GM23338 (cell line): ENCODE measurements at regions not wholly inside any gene's neighbourhood (a gene's known extent, or its start where the extent isn't known, plus 50 kb on each side); places are given as distances from the start of the nearest gene placed in this dataset.

Source experiments
- ATAC-seq: fragments of 200-7000 bp; cut with Tn5 transposase; 3 replicates; pipeline ENCODE4 v1.9.1; 2020
- DNase-seq: peaks from one replicate; pipeline ENCODE4 v3.0.0-alpha.2; 2015; ENCODE audit warnings: low spot score
- H2AFZ ChIP-seq: fragments of 200-600 bp; sonication (generic); 2 replicates; pipeline ENCODE4 v1.8.0; 2016; ENCODE audit warnings: antibody characterized with exemption, mild to moderate bottlenecking, moderate library complexity
- H3F3A ChIP-seq: fragments of 200-600 bp; sonication (generic); replicated peaks from 2 replicates; pipeline ENCODE4 v1.8.0; 2017; ENCODE audit warnings: antibody characterized with exemption, mixed run types, low read depth
- H3K27ac ChIP-seq: fragments of 200-600 bp; sonication (generic); 2 replicates; pipeline ENCODE4 v1.6.1; 2016; ENCODE audit warnings: low read depth
- H3K27me3 ChIP-seq: fragments of 200-600 bp; sonication (generic); 2 replicates; pipeline ENCODE4 v1.8.0; 2016; ENCODE audit warnings: mild to moderate bottlenecking, mixed run types, moderate library complexity; ENCODE audit not compliant: insufficient read depth
- H3K36me3 ChIP-seq: fragments of 200-600 bp; sonication (generic); 2 replicates; pipeline ENCODE4 v1.8.0; 2016; ENCODE audit warnings: mild to moderate bottlenecking; ENCODE audit not compliant: insufficient read depth
- H3K4me1 ChIP-seq: fragments of 200-600 bp; sonication (generic); 2 replicates; pipeline ENCODE4 v1.8.0; 2016; ENCODE audit warnings: mild to moderate bottlenecking, moderate library complexity; ENCODE audit not compliant: insufficient read depth
- H3K4me2 ChIP-seq: fragments of 200-600 bp; sonication (generic); 2 replicates; pipeline ENCODE4 v1.7.1; 2017; ENCODE audit warnings: mixed run types
- H3K4me3 ChIP-seq: fragments of 200-600 bp; sonication (generic); 2 replicates; pipeline ENCODE4 v1.6.1; 2016; ENCODE audit warnings: mixed run types
- H3K79me2 ChIP-seq: fragments of 200-600 bp; sonication (generic); replicated peaks from 2 replicates; pipeline ENCODE4 v1.8.0; 2017; ENCODE audit warnings: mild to moderate bottlenecking; ENCODE audit not compliant: insufficient read depth
- H3K9me2 ChIP-seq: fragments of 200-600 bp; sonication (generic); 2 replicates; pipeline ENCODE4 v1.8.0; 2017; ENCODE audit not compliant: insufficient read depth
- H4K20me1 ChIP-seq: fragments of 200-600 bp; sonication (generic); replicated peaks from 2 replicates; pipeline ENCODE4 v1.8.0; 2017; ENCODE audit warnings: mild to moderate bottlenecking; ENCODE audit not compliant: insufficient read depth
- H3K27ac Mint-ChIP-seq: 2 replicates; pipeline ENCODE4 v1.8.0; 2020; ENCODE audit warnings: inconsistent platforms, mild to moderate bottlenecking, moderate library complexity, mixed read lengths
- H3K27me3 Mint-ChIP-seq: 3 replicates; pipeline ENCODE4 v1.8.0; 2022; ENCODE audit warnings: low read depth, mild to moderate bottlenecking, moderate library complexity, mixed read lengths, inconsistent platforms; ENCODE audit not compliant: insufficient read depth, poor library complexity
- H3K36me3 Mint-ChIP-seq: 3 replicates; pipeline ENCODE4 v1.8.0; 2021; ENCODE audit warnings: low read depth, mild to moderate bottlenecking, inconsistent platforms, moderate library complexity, mixed read lengths
- H3K4me1 Mint-ChIP-seq: 3 replicates; pipeline ENCODE4 v1.8.0; 2020; ENCODE audit warnings: mild to moderate bottlenecking, inconsistent platforms, mixed read lengths
- H3K4me3 Mint-ChIP-seq: 3 replicates; pipeline ENCODE4 v1.8.0; 2021; ENCODE audit warnings: moderate library complexity, mild to moderate bottlenecking, inconsistent platforms, mixed read lengths
- H3K9me3 Mint-ChIP-seq: 3 replicates; pipeline ENCODE4 v1.8.0; 2020; ENCODE audit warnings: moderate library complexity, mild to moderate bottlenecking, inconsistent platforms, mixed read lengths
- CREB1 ChIP-seq: fragments of 250-450 bp; sonication (Bioruptor Pico); IDR thresholded peaks from 2 replicates; pipeline ENCODE4 v1.5.0; 2020; ENCODE audit warnings: low read depth, mild to moderate bottlenecking, moderate library complexity
- STAT1 ChIP-seq: IDR thresholded peaks from one replicate; pipeline ENCODE4 v1.6.1; 2016; ENCODE audit warnings: antibody characterized with exemption; ENCODE audit not compliant: unreplicated experiment
- TF ChIP-seq, protein P1 (sequence below): fragments of 250-450 bp; sonication (Bioruptor Pico); IDR thresholded peaks from 2 replicates; pipeline ENCODE4 v1.5.0; 2020; ENCODE audit warnings: mild to moderate bottlenecking, moderate library complexity

DNA sequence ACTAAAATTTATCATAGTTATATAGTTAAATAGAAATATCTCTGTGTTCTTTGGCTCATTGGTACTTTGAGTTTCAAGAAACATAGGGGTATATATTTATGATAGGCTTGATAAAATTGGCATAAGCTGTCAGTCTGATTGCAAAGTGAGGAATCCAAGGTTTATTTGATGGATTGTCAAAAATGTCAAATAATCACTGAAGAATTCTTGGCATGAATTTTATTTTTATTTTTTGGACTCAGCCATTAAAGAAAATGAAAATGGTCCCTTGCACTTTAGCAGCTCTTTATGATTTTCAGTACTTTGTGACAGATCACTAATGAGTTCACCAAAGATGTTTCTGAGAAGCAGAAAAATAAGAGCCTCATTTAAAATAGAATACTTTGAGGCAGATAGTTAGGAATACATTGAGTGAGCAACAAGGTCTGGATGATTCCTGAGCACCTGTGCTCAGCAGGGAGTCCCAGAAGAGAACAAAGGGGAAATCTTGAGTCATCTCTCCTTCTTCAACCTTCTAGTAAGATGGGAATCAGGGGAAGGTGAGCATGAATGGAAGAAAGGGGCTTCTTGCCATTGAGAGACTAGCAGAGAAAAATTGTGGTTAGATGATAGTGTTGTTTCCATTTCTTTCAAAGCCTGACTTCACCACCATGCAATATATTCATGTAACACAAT is 85.3 kb upstream of the VEPH1 start:
- Mint-ChIP-seq H3K4me3 (no peak overlapping the region), H3K9me3 (peaks cover 13% of the 10 kb centered on the region), H3K4me1 (peaks cover 14% of the 10 kb centered on the region), H3K27ac (peak overlapping the region; percentile 47; the same call in 1 of the 2 replicates), H3K36me3 (peaks cover 7% of the 10 kb centered on the region), H3K27me3 (no peaks in the 10 kb centered on the region)
- H3K9me2 ChIP-seq = no peaks in the 10 kb centered on the region
- DNase-seq = peak; percentile 56
- H3K79me2 ChIP-seq = no peaks in the 10 kb centered on the region
- H3F3A ChIP-seq = no peaks in the 10 kb centered on the region
- H2AFZ ChIP-seq = no peak overlapping the region
- no peak overlapping the region for H3K4me3 ChIP-seq
- H3K36me3 ChIP-seq = no peaks in the 10 kb centered on the region
- no peaks in the 10 kb centered on the region for H4K20me1 ChIP-seq
- 0 out of 2 replicates have a peak, but pooled peaks cover 5% of the 10 kb centered on the region for H3K4me1 ChIP-seq
- no peak for TF ChIP-seq STAT1
- TF ChIP-seq, protein P1, sequence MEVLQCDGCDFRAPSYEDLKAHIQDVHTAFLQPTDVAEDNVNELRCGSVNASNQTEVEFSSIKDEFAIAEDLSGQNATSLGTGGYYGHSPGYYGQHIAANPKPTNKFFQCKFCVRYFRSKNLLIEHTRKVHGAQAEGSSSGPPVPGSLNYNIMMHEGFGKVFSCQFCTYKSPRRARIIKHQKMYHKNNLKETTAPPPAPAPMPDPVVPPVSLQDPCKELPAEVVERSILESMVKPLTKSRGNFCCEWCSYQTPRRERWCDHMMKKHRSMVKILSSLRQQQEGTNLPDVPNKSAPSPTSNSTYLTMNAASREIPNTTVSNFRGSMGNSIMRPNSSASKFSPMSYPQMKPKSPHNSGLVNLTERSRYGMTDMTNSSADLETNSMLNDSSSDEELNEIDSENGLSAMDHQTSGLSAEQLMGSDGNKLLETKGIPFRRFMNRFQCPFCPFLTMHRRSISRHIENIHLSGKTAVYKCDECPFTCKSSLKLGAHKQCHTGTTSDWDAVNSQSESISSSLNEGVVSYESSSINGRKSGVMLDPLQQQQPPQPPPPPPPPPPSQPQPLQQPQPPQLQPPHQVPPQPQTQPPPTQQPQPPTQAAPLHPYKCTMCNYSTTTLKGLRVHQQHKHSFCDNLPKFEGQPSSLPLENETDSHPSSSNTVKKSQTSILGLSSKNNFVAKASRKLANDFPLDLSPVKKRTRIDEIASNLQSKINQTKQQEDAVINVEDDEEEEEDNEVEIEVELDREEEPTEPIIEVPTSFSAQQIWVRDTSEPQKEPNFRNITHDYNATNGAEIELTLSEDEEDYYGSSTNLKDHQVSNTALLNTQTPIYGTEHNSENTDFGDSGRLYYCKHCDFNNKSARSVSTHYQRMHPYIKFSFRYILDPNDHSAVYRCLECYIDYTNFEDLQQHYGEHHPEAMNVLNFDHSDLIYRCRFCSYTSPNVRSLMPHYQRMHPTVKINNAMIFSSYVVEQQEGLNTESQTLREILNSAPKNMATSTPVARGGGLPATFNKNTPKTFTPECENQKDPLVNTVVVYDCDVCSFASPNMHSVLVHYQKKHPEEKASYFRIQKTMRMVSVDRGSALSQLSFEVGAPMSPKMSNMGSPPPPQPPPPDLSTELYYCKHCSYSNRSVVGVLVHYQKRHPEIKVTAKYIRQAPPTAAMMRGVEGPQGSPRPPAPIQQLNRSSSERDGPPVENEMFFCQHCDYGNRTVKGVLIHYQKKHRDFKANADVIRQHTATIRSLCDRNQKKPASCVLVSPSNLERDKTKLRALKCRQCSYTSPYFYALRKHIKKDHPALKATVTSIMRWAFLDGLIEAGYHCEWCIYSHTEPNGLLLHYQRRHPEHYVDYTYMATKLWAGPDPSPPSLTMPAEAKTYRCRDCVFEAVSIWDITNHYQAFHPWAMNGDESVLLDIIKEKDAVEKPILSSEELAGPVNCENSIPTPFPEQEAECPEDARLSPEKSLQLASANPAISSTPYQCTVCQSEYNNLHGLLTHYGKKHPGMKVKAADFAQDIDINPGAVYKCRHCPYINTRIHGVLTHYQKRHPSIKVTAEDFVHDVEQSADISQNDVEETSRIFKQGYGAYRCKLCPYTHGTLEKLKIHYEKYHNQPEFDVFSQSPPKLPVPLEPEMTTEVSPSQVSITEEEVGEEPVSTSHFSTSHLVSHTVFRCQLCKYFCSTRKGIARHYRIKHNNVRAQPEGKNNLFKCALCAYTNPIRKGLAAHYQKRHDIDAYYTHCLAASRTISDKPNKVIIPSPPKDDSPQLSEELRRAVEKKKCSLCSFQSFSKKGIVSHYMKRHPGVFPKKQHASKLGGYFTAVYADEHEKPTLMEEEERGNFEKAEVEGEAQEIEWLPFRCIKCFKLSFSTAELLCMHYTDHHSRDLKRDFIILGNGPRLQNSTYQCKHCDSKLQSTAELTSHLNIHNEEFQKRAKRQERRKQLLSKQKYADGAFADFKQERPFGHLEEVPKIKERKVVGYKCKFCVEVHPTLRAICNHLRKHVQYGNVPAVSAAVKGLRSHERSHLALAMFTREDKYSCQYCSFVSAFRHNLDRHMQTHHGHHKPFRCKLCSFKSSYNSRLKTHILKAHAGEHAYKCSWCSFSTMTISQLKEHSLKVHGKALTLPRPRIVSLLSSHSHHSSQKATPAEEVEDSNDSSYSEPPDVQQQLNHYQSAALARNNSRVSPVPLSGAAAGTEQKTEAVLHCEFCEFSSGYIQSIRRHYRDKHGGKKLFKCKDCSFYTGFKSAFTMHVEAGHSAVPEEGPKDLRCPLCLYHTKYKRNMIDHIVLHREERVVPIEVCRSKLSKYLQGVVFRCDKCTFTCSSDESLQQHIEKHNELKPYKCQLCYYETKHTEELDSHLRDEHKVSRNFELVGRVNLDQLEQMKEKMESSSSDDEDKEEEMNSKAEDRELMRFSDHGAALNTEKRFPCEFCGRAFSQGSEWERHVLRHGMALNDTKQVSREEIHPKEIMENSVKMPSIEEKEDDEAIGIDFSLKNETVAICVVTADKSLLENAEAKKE (CRISPR knock-in tag) = peak; percentile 95
- no peaks in the 10 kb centered on the region for H3K27me3 ChIP-seq
- no peak for ATAC-seq
- no peak overlapping the region for H3K4me2 ChIP-seq
- no peak overlapping the region for H3K27ac ChIP-seq

DNA sequence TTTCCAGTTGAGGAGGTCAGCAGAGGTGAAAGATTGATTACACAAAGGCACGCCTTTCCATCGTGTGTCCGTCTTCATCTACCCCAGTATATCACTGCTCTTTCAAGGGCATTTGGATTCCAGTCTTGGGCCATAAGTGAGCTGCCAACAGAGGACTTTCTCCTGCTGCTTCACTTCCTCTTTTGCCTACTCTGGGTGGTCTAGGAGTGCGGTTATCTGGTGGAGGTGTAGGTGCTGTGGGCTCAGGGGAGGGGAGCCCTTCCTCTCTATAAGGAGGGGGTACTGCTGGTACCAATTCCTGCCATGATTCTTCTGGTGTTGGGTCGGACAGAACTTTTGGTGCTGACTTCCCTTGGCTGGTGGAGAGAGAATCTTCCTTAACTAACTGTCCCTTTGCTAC is 83.1 kb upstream of the VEPH1 start:
- H3K27me3 Mint-ChIP-seq = peaks cover 2% of the 10 kb centered on the region
- Histone ChIP-seq H3K4me2 (no peak overlapping the region), H3K27ac (no peak overlapping the region), H3K27me3 (no peaks in the 10 kb centered on the region), H3K9me2 (no peaks in the 10 kb centered on the region), H3K4me1 (0 out of 2 replicates have a peak, but pooled peaks cover 5% of the 10 kb centered on the region), H3F3A (no peaks in the 10 kb centered on the region), H3K4me3 (no peak overlapping the region), H3K79me2 (no peaks in the 10 kb centered on the region), H4K20me1 (no peaks in the 10 kb centered on the region), H2AFZ (no peak overlapping the region), H3K36me3 (no peaks in the 10 kb centered on the region)
- H3K9me3 Mint-ChIP-seq = peaks cover 13% of the 10 kb centered on the region
- H3K4me3 Mint-ChIP-seq = no peak overlapping the region
- no peak for ATAC-seq
- peaks cover 14% of the 10 kb centered on the region for H3K4me1 Mint-ChIP-seq
- no peak for DNase-seq
- no peak overlapping the region for H3K27ac Mint-ChIP-seq
- H3K36me3 Mint-ChIP-seq = peaks cover 7% of the 10 kb centered on the region
- TF ChIP-seq CREB1 = no peak
- TF ChIP-seq, protein P1 (CRISPR knock-in tag) = no peak
